HG02885 (cell line): ENCODE measurements at regions not wholly inside any gene's neighbourhood (a gene's known extent, or its start where the extent isn't known, plus 50 kb on each side); places are given as distances from the start of the nearest gene placed in this dataset.
"Not testable (repeated sequence)": the region's sequence is repeated elsewhere in the genome, so short reads cannot be mapped to it uniquely, and the experiment has no call there.

Experiments used
- ATAC-seq: cut with Tn5 transposase; IDR thresholded peaks from one replicate; pipeline ENCODE4 v1.9.1; 2021; ENCODE audit warnings: mild to moderate bottlenecking; ENCODE audit not compliant: unreplicated experiment, poor library complexity

GRCh38 chr5:130398825-130399224, 494.6 kb downstream of the CHSY3 start:
- no peak for ATAC-seq

DNA sequence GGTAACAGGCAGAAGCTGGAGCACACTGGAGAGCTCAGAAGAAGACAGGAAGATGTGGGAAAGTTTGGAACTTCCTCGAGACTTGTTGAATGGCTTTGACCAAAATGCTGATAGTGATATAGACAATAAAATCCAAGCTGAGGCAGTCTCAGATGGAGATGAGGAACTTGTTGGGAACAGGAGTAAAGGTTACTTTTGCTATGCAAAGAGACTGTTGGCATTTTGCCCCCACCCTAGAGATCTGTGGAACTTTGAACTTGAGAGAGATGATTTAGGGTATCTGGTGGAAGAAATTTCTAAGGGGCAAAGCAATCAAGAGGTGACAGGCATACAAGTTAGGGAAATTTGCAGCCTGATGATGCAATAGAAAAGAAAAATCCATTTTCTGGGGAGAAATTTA, 493.5 kb downstream of the CHSY3 start:
- ATAC-seq, result not testable (repeated sequence)

GRCh38 chr5:130397132-130397531, 492.9 kb downstream of the CHSY3 start:
- ATAC-seq, result no peak

DNA sequence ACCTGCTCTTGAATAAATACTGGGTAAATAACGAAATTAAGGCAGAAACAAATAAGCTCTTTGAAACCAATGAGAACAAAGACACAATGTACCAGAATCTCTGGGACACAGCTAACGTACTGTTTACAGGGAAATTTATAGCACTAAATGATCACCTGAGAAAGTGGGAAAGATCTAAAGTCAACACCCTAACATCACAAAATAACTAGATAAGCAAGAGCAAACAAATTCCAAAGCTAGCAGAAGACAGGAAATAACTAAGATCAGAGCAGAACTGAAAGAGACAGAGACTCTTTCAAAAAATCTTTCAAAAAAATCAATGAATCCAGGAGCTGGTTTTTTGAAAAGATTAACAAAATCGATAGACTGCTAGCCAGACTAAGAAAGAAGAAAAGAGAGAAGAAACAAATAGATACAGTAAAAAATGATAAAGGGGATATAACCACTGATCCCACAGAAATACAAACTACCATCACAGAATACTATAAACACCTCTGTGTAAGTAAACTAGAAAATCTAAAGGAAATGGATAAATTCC, 487.5 kb downstream of the CHSY3 start:
- ATAC-seq, result not testable (repeated sequence)

GRCh38 chr5:130386155-130386554, 481.9 kb downstream of the CHSY3 start:
- ATAC-seq, result no peak

- no peak for ATAC-seq
These were observed 481.4 kb downstream of the CHSY3 start for GRCh38 chr5:130385656-130386055.

GRCh38 chr5:130365956-130366355, 461.7 kb downstream of the CHSY3 start:
- no peak for ATAC-seq

GRCh38 chr5:130350131-130350530, 445.9 kb downstream of the CHSY3 start:
- no peak for ATAC-seq

DNA sequence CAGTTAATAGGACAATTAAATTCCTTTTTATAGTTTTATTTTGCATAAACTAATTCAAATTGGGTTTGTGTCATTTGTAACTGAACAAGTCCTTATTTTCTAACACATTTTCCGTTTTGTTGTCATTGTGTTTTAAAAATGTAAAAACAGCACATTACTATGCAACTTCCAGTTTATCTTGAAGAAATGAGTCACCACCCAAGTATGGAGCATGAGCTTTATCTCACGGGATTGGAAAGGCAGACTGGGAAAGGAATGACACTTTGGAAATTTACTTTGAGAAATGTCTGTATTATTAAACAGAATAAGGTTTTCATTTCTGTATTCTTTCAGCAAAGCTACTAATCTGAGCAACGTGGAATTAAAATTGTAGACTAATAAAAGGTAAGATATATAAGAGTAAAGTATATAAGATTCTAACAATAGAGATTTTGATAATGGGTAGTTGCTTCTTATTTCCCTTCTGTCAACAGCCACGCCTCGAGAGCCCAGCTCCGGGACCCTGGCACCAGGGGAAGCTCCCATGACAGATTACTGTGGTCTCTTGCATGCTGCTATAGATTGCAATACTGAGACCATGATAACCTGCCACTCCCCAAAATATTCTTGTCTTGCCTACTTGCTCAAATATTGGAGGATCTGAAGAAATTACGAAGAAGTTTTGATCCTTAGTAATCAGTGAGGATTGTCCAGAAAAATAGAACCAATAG, 433.1 kb downstream of the CHSY3 start:
- no peak for ATAC-seq

GRCh38 chr5:130335117-130335516, 430.9 kb downstream of the CHSY3 start:
- no peak for ATAC-seq

- no peak for ATAC-seq
These were observed 428.8 kb downstream of the CHSY3 start for GRCh38 chr5:130333089-130333488.

DNA sequence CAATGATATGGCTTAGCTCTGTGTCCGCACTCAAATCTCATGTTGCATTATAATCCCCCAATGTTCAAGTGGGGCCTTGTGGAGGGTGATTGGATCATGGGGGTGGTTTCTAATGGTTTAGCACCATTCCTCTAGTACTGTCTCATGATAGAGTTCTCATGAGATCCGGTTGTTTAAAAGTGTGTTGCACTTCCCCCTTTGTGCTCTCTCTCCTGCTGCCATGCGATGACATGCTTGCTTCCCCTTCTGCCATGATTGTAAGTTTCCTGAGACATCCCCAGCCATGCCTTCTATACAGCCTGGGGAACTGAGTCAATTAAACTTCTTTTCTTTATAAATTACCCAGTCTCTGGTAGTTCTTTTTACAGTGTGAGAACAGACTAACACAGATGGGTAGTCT, 427.1 kb downstream of the CHSY3 start:
- no peak for ATAC-seq

- ATAC-seq, result no peak
These were observed 420.8 kb downstream of the CHSY3 start for GRCh38 chr5:130324953-130325671.

- peak; percentile 100 for ATAC-seq
These were observed 419.7 kb downstream of the CHSY3 start for GRCh38 chr5:130323804-130324454.

GRCh38 chr5:130321931-130322330, 417.7 kb downstream of the CHSY3 start:
- ATAC-seq, result no peak

DNA sequence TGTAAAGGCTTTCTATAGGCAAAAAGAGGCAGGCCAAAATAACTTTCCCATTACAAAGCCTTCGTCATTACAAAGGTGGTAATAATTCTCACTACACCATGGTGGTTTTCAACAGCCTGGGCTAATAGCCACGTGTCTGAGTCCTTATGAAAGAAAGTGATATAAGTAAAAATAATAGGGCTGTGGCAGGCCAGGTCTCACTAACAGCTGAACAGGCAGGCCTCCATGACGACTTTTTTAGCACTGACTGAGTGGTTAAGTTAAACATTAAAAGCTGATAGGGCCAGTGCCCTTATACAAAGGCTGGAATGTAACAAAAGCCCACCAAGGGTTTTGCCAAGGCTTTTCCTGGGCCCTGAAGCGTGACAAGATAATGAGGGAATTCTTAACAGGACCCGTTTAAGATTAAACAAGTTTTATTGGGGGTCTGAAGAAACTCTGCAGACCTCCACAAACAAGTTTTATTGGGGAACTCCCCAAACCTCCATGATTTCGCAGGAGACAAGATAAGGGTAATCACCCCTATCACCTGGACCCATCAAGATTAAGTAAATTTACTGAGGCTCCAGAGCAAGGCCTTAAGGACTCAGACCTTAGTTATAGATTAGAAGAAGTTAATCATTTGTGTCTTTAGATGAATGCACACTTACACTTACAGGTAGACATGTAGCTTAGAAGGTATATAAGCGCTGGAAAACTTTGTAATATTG, 412.9 kb downstream of the CHSY3 start:
- ATAC-seq, result no peak

- ATAC-seq, result no peak
These were observed 391.0 kb downstream of the CHSY3 start for GRCh38 chr5:130295235-130295634.

- not testable (repeated sequence) for ATAC-seq
These were observed 390.5 kb downstream of the CHSY3 start for GRCh38 chr5:130294798-130295197.

- no peak for ATAC-seq
These were observed 386.0 kb downstream of the CHSY3 start for GRCh38 chr5:130290219-130290618.
